HEK293 (cell line): ENCODE measurements at regions not wholly inside any gene's neighbourhood (a gene's known extent, or its start where the extent isn't known, plus 50 kb on each side); places are given as distances from the start of the nearest gene placed in this dataset.

Experiments used
- CTCF ChIA-PET: fragments of 350-600 bp; formaldehyde crosslinking; extraction: SDS; loops from one replicate; lab custom pipeline; 2021; ENCODE audit warnings: antibody characterized with exemption; lab: Yijun Ruan, JAX
- POLR2A ChIA-PET: fragments of 300-600 bp; formaldehyde crosslinking; extraction: SDS; loops from one replicate; lab custom pipeline; 2020; ENCODE audit warnings: antibody characterized with exemption, inconsistent platforms; lab: Yijun Ruan, JAX
- H3K27ac ChIP-seq: fragments of 200-500 bp; sonication (Bioruptor generic); 2 replicates; pipeline ENCODE4 v1.5.1; 2014; ENCODE audit warnings: low read depth, low read length, control low read depth, inconsistent platforms; ENCODE audit errors: extremely low read depth
- H3K36me3 ChIP-seq, 2 experiments: fragments of 200-500 bp in 1 of 2; sonication (Bioruptor generic) in 1 of 2; 1 replicate in 1 of 2; 2 replicates in 1 of 2; pipeline ENCODE4 v1.5.1; 2014 to 2017; ENCODE audit warnings: inconsistent platforms in 2 of 2, low read length in 2 of 2; ENCODE audit not compliant: control insufficient read depth in 2 of 2, insufficient read depth in 1 of 2
- H3K4me1 ChIP-seq: fragments of 200-500 bp; sonication (Bioruptor generic); 2 replicates; pipeline ENCODE4 v1.5.1; 2014; ENCODE audit warnings: mild to moderate bottlenecking, low read length, inconsistent platforms; ENCODE audit not compliant: control insufficient read depth, insufficient read depth
- H3K4me3 ChIP-seq: 2 replicates; pipeline ENCODE4 v1.5.1; 2011; ENCODE audit warnings: low read depth, mild to moderate bottlenecking, control low read depth, low read length, moderate library complexity
- H3K9me3 ChIP-seq: fragments of 200-500 bp; sonication (Bioruptor generic); 2 replicates; pipeline ENCODE4 v1.5.1; 2014; ENCODE audit warnings: low read depth, low read length, inconsistent platforms; ENCODE audit not compliant: control insufficient read depth, insufficient read depth
- EGR2 ChIP-seq: fragments of 450-650 bp; formaldehyde crosslinking; IDR thresholded peaks from 2 replicates; pipeline ENCODE4 v1.5.1; 2016; ENCODE audit warnings: low read depth, missing biosample characterization, missing genetic modification characterization
- KLF9 ChIP-seq: fragments of 450-650 bp; formaldehyde crosslinking; IDR thresholded peaks from 2 replicates; pipeline ENCODE4 v1.5.1; 2016; ENCODE audit warnings: missing biosample characterization, missing genetic modification characterization, low read depth
- SCRT1 ChIP-seq: fragments of 450-650 bp; formaldehyde crosslinking; IDR thresholded peaks from 2 replicates; pipeline ENCODE4 v1.5.1; 2016; ENCODE audit warnings: missing biosample characterization, missing genetic modification characterization, borderline replicate concordance
- ZBTB1 ChIP-seq: fragments of 450-650 bp; formaldehyde crosslinking; IDR thresholded peaks from 2 replicates; pipeline ENCODE4 v1.5.1; 2016; ENCODE audit warnings: missing biosample characterization, missing genetic modification characterization
- ZBTB17 ChIP-seq: fragments of 450-650 bp; formaldehyde crosslinking; IDR thresholded peaks from 2 replicates; pipeline ENCODE4 v1.5.1; 2016; ENCODE audit warnings: missing biosample characterization, missing genetic modification characterization
- ZBTB21 ChIP-seq: fragments of 450-650 bp; formaldehyde crosslinking; IDR thresholded peaks from 2 replicates; pipeline ENCODE4 v1.5.1; 2017; ENCODE audit warnings: missing biosample characterization, missing genetic modification characterization
- ZEB2 ChIP-seq: fragments of 450-650 bp; formaldehyde crosslinking; IDR thresholded peaks from 2 replicates; pipeline ENCODE4 v1.5.1; 2016; ENCODE audit warnings: missing biosample characterization, missing genetic modification characterization
- ZFHX2 ChIP-seq: fragments of 450-650 bp; formaldehyde crosslinking; conservative IDR thresholded peaks from 2 replicates; pipeline ENCODE4 v1.5.1; 2016; ENCODE audit warnings: missing biosample characterization, missing genetic modification characterization
- ZNF112 ChIP-seq: fragments of 450-650 bp; formaldehyde crosslinking; IDR thresholded peaks from 2 replicates; pipeline ENCODE4 v1.5.0; 2017; ENCODE audit warnings: missing biosample characterization, missing genetic modification characterization
- ZNF114 ChIP-seq: fragments of 450-650 bp; formaldehyde crosslinking; IDR thresholded peaks from 2 replicates; pipeline ENCODE4 v1.5.0; 2017; ENCODE audit warnings: missing biosample characterization, missing genetic modification characterization
- ZNF140 ChIP-seq: fragments of 450-650 bp; formaldehyde crosslinking; IDR thresholded peaks from 2 replicates; pipeline ENCODE4 v1.5.1; 2016; ENCODE audit warnings: missing biosample characterization, missing genetic modification characterization
- ZNF211 ChIP-seq: fragments of 450-650 bp; formaldehyde crosslinking; IDR thresholded peaks from 2 replicates; pipeline ENCODE4 v1.5.1; 2016; ENCODE audit warnings: low read depth, missing biosample characterization, missing genetic modification characterization
- ZNF23 ChIP-seq: fragments of 450-650 bp; formaldehyde crosslinking; IDR thresholded peaks from 2 replicates; pipeline ENCODE4 v1.5.1; 2016; ENCODE audit warnings: missing biosample characterization, missing genetic modification characterization, borderline replicate concordance
- ZNF24 ChIP-seq: fragments of 450-650 bp; formaldehyde crosslinking; IDR thresholded peaks from 2 replicates; pipeline ENCODE4 v1.5.1; 2016; ENCODE audit warnings: missing biosample characterization, missing genetic modification characterization
- ZNF350 ChIP-seq: fragments of 450-650 bp; formaldehyde crosslinking; IDR thresholded peaks from 2 replicates; pipeline ENCODE4 v1.5.0; 2017; ENCODE audit warnings: missing biosample characterization, mild to moderate bottlenecking, missing genetic modification characterization
- ZNF423 ChIP-seq: fragments of 450-650 bp; formaldehyde crosslinking; IDR thresholded peaks from 2 replicates; pipeline ENCODE4 v1.5.1; 2016; ENCODE audit warnings: missing biosample characterization, missing genetic modification characterization
- ZNF449 ChIP-seq: fragments of 450-650 bp; formaldehyde crosslinking; IDR thresholded peaks from 2 replicates; pipeline ENCODE4 v1.5.1; 2017; ENCODE audit warnings: missing biosample characterization, mild to moderate bottlenecking, missing genetic modification characterization, moderate library complexity
- ZNF548 ChIP-seq: fragments of 450-650 bp; formaldehyde crosslinking; IDR thresholded peaks from 2 replicates; pipeline ENCODE4 v1.5.1; 2016; ENCODE audit warnings: missing biosample characterization, missing genetic modification characterization
- ZNF664 ChIP-seq: fragments of 450-650 bp; formaldehyde crosslinking; IDR thresholded peaks from 2 replicates; pipeline ENCODE4 v1.5.1; 2016; ENCODE audit warnings: missing biosample characterization, missing genetic modification characterization
- ZNF701 ChIP-seq: fragments of 450-650 bp; formaldehyde crosslinking; IDR thresholded peaks from 2 replicates; pipeline ENCODE4 v1.5.1; 2016; ENCODE audit warnings: missing biosample characterization, missing genetic modification characterization
- ZNF76 ChIP-seq: fragments of 450-650 bp; formaldehyde crosslinking; IDR thresholded peaks from 2 replicates; pipeline ENCODE4; 2016; ENCODE audit warnings: low read depth, missing biosample characterization, missing genetic modification characterization, borderline replicate concordance
- ZSCAN4 ChIP-seq: fragments of 450-650 bp; formaldehyde crosslinking; IDR thresholded peaks from 2 replicates; pipeline ENCODE4 v1.5.1; 2017; ENCODE audit warnings: missing biosample characterization, missing genetic modification characterization
- TF ChIP-seq, protein P1 (sequence below): fragments of 450-650 bp; formaldehyde crosslinking; IDR thresholded peaks from 2 replicates; pipeline ENCODE4; 2016; ENCODE audit warnings: missing biosample characterization, missing genetic modification characterization
- TF ChIP-seq, protein P2 (sequence below): fragments of 450-650 bp; formaldehyde crosslinking; IDR thresholded peaks from 2 replicates; pipeline ENCODE4 v1.5.1; 2017; ENCODE audit warnings: missing biosample characterization, missing genetic modification characterization

DNA sequence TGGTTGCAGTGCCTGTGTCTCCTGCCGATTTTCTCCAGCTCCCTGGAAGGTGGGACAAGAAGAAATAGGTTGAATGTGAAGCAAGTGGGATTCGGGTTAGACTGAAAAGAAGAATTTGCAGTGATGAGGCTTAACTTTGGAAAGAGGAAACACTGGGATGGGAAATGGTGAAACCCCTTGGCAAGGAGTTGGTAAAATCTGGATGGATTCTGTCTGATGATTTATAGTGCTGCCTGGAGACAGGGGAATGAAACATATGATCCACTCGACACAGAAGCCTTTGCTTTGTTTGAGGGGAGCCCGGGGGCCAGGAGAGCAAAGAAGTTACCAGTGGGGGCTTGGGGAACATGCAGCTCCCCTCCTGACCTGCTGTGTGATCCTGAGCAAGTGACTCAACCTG is 67.2 kb downstream of the UBIAD1 start:
- no peaks in the 10 kb centered on the region for H3K9me3 ChIP-seq
- H3K4me1 ChIP-seq: no peaks in the 10 kb centered on the region
- H3K4me3 ChIP-seq: no peak overlapping the region
- TF ChIP-seq ZFHX2 (tag by site-specific recombination) (no peak), ZBTB21 (tag by site-specific recombination) (no peak), ZBTB1 (tag by site-specific recombination) (no peak), ZNF76 (tag by site-specific recombination) (no peak), ZNF211 (tag by site-specific recombination) (no peak), ZNF114 (tag by site-specific recombination) (no peak), KLF9 (tag by site-specific recombination) (no peak), ZBTB17 (tag by site-specific recombination) (no peak)
- TF ChIP-seq, protein P1, sequence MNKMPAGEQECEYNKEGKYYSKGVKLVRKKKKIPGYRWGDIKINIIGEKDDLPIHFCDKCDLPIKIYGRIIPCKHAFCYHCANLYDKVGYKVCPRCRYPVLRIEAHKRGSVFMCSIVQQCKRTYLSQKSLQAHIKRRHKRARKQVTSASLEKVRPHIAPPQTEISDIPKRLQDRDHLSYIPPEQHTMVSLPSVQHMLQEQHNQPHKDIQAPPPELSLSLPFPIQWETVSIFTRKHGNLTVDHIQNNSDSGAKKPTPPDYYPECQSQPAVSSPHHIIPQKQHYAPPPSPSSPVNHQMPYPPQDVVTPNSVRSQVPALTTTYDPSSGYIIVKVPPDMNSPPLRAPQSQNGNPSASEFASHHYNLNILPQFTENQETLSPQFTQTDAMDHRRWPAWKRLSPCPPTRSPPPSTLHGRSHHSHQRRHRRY (tag by site-specific recombination): no peak
- TF ChIP-seq, all 188 proteins: peak for 0
- Histone ChIP-seq H3K27ac (no peak overlapping the region), H3K36me3 (no peaks in the 10 kb centered on the region)
- POLR2A ChIA-PET: interaction anchor here (1.3 kb wide), 1 partner anchor 232 kb away, joined by 3 read pairs; no protein-coding TSS in a partner anchor
- CTCF ChIA-PET: interaction anchor here (0.9 to 2.9 kb wide), 5 partner anchors 13 to 309 kb away, joined by 3 to 17 read pairs (median 4); no protein-coding TSS in a partner anchor

DNA sequence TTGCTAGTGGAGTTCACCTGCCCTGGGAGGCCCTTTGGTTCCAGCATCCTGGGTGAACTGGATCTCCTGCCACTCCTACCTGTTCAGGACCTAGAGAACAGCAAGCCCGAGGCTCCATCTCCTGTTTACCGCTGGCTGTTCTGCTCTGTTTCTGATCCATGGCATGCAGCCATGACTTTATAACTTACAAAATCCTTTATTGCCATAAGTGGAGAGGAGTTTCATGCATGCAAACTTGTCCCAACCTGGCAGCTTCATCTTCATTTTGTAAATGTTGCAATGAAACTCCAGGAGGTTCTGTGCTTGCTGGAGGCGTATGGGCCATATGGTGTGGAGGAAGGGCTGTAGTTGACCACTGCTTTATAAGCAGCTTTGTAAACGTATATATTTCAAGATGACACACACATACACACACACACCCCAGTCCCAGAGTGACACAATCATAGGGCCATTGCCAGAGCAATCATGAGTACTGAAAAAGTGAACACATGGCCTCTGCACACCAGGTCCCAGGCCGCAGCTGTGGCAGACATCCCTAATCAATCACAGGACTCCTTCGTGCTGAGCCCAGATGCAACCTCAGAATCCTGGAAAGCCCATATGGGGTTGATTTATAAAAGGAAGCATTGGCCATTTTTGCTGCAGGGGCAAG is 69.0 kb downstream of the UBIAD1 start:
- H3K4me1 ChIP-seq: no peaks in the 10 kb centered on the region
- no peaks in the 10 kb centered on the region for H3K36me3 ChIP-seq
- TF ChIP-seq ZNF112 (tag by site-specific recombination): no peak
- TF ChIP-seq ZNF449 (tag by site-specific recombination): no peak
- TF ChIP-seq, protein P2, sequence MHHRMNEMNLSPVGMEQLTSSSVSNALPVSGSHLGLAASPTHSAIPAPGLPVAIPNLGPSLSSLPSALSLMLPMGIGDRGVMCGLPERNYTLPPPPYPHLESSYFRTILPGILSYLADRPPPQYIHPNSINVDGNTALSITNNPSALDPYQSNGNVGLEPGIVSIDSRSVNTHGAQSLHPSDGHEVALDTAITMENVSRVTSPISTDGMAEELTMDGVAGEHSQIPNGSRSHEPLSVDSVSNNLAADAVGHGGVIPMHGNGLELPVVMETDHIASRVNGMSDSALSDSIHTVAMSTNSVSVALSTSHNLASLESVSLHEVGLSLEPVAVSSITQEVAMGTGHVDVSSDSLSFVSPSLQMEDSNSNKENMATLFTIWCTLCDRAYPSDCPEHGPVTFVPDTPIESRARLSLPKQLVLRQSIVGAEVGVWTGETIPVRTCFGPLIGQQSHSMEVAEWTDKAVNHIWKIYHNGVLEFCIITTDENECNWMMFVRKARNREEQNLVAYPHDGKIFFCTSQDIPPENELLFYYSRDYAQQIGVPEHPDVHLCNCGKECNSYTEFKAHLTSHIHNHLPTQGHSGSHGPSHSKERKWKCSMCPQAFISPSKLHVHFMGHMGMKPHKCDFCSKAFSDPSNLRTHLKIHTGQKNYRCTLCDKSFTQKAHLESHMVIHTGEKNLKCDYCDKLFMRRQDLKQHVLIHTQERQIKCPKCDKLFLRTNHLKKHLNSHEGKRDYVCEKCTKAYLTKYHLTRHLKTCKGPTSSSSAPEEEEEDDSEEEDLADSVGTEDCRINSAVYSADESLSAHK (tag by site-specific recombination): no peak
- peak; percentile 66; the same call in 1 of the 2 replicates for TF ChIP-seq ZBTB17 (tag by site-specific recombination)
- no peak for TF ChIP-seq ZNF140 (tag by site-specific recombination)
- TF ChIP-seq, protein P1 (tag by site-specific recombination): no peak
- TF ChIP-seq ZNF24 (tag by site-specific recombination): no peak
- TF ChIP-seq ZNF23 (tag by site-specific recombination): peak; percentile 84
- no peak for TF ChIP-seq ZNF664
- TF ChIP-seq ZNF423 (tag by site-specific recombination): no peak
- no peak for TF ChIP-seq SCRT1 (tag by site-specific recombination)
- TF ChIP-seq EGR2 (tag by site-specific recombination): 0 out of 2 replicates have a peak, but pooled peaks have one; percentile 0
- TF ChIP-seq ZNF350: no peak
- TF ChIP-seq ZNF701 (tag by site-specific recombination): no peak
- no peak for TF ChIP-seq ZEB2 (tag by site-specific recombination)
- TF ChIP-seq ZSCAN4: no peak
- no peak for TF ChIP-seq ZNF548 (tag by site-specific recombination)
- H3K4me3 ChIP-seq: no peak overlapping the region
- POLR2A ChIA-PET: no interaction called here
- no peak overlapping the region for H3K27ac ChIP-seq
- CTCF ChIA-PET: interaction anchor here (0.6 to 1.6 kb wide), 2 partner anchors 26 to 72 kb away, joined by 4 to 5 read pairs; no protein-coding TSS in a partner anchor
- H3K9me3 ChIP-seq: no peaks in the 10 kb centered on the region
